HepG2 (cell line): ENCODE measurements at regions not wholly inside any gene's neighbourhood (a gene's known extent, or its start where the extent isn't known, plus 50 kb on each side); places are given as distances from the start of the nearest gene placed in this dataset.
A peak's percentile ranks its signal among the peaks of the same experiment; 100 is the strongest.

Experiments used
- AHR ChIP-seq: IDR thresholded peaks from 2 replicates; pipeline ENCODE4 v1.6.1; 2018; ENCODE audit warnings: missing genetic modification reagents, missing compliant biosample characterization
- ATF7-NPFF ChIP-seq: sonication (generic); formaldehyde crosslinking; IDR thresholded peaks from 2 replicates; pipeline ENCODE4 v1.8.1; 2023; ENCODE audit warnings: mild to moderate bottlenecking, low read depth, missing genetic modification reagents, moderate library complexity
- BORCS8-MEF2B ChIP-seq: sonication (generic); formaldehyde crosslinking; IDR thresholded peaks from 2 replicates; pipeline ENCODE4 v1.8.0; 2022; ENCODE audit warnings: mild to moderate bottlenecking, missing genetic modification reagents
- GATAD2A ChIP-seq: IDR thresholded peaks from 2 replicates; pipeline ENCODE4 v1.6.1; 2016
- HNRNPLL ChIP-seq: fragments of 200-400 bp; formaldehyde crosslinking; IDR thresholded peaks from 2 replicates; pipeline ENCODE4 v1.6.1; 2017; ENCODE audit warnings: mild to moderate bottlenecking, low read depth, low read length; ENCODE audit not compliant: poor library complexity, severe bottlenecking
- HOXA9 ChIP-seq: sonication (generic); formaldehyde crosslinking; IDR thresholded peaks from 2 replicates; pipeline ENCODE4 v1.8.1; 2022; ENCODE audit warnings: missing genetic modification reagents, mild to moderate bottlenecking, moderate library complexity, borderline replicate concordance
- IRF1 ChIP-seq: sonication (generic); formaldehyde crosslinking; IDR thresholded peaks from 2 replicates; pipeline ENCODE4 v1.4.0; 2020; ENCODE audit warnings: low read depth, mild to moderate bottlenecking, missing genetic modification reagents
- KIAA2018 ChIP-seq: sonication (generic); formaldehyde crosslinking; IDR thresholded peaks from 2 replicates; pipeline ENCODE4 v1.5.0; 2020; ENCODE audit warnings: mild to moderate bottlenecking, missing genetic modification reagents, borderline replicate concordance
- KLF13 ChIP-seq: sonication (generic); formaldehyde crosslinking; IDR thresholded peaks from 2 replicates; pipeline ENCODE4 v1.4.0; 2020; ENCODE audit warnings: mild to moderate bottlenecking, missing genetic modification reagents
- MIXL1 ChIP-seq: IDR thresholded peaks from 2 replicates; pipeline ENCODE4 v1.6.1; 2016
- NR2F6 ChIP-seq, 2 experiments: IDR thresholded peaks; 2 replicates each; pipeline ENCODE4 v1.6.1; 2016; ENCODE audit warnings: antibody characterized with exemption in 1 of 2, mild to moderate bottlenecking in 1 of 2
- SOX5 ChIP-seq: IDR thresholded peaks from 2 replicates; pipeline ENCODE4 v1.6.1; 2016; ENCODE audit warnings: borderline replicate concordance
- ZBTB7B ChIP-seq: sonication (generic); formaldehyde crosslinking; IDR thresholded peaks from 2 replicates; pipeline ENCODE4 v1.4.0; 2020; ENCODE audit warnings: missing genetic modification reagents
- ZNF12 ChIP-seq: sonication (generic); formaldehyde crosslinking; IDR thresholded peaks from 2 replicates; pipeline ENCODE4 v1.5.0; 2020; ENCODE audit warnings: missing genetic modification reagents
- ZNF333 ChIP-seq: sonication (generic); formaldehyde crosslinking; IDR thresholded peaks from 2 replicates; pipeline ENCODE4 v1.4.0; 2020; ENCODE audit warnings: mild to moderate bottlenecking, missing genetic modification reagents, borderline replicate concordance
- ZNF574 ChIP-seq: sonication (generic); formaldehyde crosslinking; IDR thresholded peaks from 2 replicates; pipeline ENCODE4 v1.4.0; 2020; ENCODE audit warnings: missing genetic modification reagents
- ZNF577 ChIP-seq: sonication (generic); formaldehyde crosslinking; IDR thresholded peaks from 2 replicates; pipeline ENCODE4 v1.4.0; 2020; ENCODE audit warnings: mild to moderate bottlenecking, low read depth, missing genetic modification reagents, borderline replicate concordance
- ZNF746 ChIP-seq: sonication (generic); formaldehyde crosslinking; IDR thresholded peaks from 2 replicates; pipeline ENCODE4 v1.8.0; 2022; ENCODE audit warnings: mild to moderate bottlenecking, missing genetic modification reagents
- TF ChIP-seq, protein P1 (sequence below): fragments of 450-650 bp; IDR thresholded peaks from 2 replicates; pipeline ENCODE4 v1.6.1; 2017

DNA sequence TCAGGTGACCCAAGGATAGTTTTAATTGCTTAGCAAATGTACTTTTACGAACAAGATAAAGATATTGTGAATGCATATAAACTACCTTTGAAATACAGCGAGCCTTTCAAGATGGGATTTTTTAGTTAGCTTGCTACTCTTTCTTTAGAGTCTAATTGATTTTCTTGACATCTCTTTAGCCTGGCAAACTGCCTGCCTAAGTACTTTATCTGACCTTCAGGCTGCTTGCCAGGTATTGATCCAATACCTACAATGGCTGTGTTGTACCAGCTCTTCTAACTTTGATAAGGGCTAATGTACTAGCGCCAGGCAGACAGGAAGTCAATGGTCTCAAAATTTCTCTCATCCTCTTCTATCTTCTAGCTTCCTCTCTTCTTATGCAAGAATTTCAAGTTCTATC, 414.4 kb upstream of the ACVR2A start (continued):
- no peak for TF ChIP-seq KIAA2018
- TF ChIP-seq IRF1 (CRISPR knock-in tag), result no peak
- TF ChIP-seq SOX5 (CRISPR knock-in tag), result no peak
- no peak for TF ChIP-seq HOXA9
- TF ChIP-seq, protein P1, sequence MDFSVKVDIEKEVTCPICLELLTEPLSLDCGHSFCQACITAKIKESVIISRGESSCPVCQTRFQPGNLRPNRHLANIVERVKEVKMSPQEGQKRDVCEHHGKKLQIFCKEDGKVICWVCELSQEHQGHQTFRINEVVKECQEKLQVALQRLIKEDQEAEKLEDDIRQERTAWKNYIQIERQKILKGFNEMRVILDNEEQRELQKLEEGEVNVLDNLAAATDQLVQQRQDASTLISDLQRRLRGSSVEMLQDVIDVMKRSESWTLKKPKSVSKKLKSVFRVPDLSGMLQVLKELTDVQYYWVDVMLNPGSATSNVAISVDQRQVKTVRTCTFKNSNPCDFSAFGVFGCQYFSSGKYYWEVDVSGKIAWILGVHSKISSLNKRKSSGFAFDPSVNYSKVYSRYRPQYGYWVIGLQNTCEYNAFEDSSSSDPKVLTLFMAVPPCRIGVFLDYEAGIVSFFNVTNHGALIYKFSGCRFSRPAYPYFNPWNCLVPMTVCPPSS, result no peak
- TF ChIP-seq KLF13 (CRISPR knock-in tag), result no peak
- TF ChIP-seq ZNF577, result no peak
- TF ChIP-seq HNRNPLL, result no peak
- TF ChIP-seq MIXL1 (CRISPR knock-in tag), result peak; percentile 48; the same call in 1 of the 2 replicates
- TF ChIP-seq ZNF333 (CRISPR knock-in tag), result no peak
- peak; percentile 40; the same call in 1 of the 2 replicates for TF ChIP-seq ZNF12 (CRISPR knock-in tag)
- no peak for TF ChIP-seq ZBTB7B (CRISPR knock-in tag)
- peak; percentile 19; the same call in 1 of the 2 replicates for TF ChIP-seq NR2F6 (IDR thresholded peaks at IDR 0.05)
- TF ChIP-seq NR2F6 (CRISPR knock-in tag; IDR thresholded peaks at IDR 0.05), result 0 out of 2 replicates have a peak, but pooled peaks have one; percentile 10
- peak; percentile 83 for TF ChIP-seq GATAD2A (CRISPR knock-in tag)
- no peak for TF ChIP-seq AHR (CRISPR knock-in tag)
- TF ChIP-seq ZNF574 (CRISPR knock-in tag), result no peak
- TF ChIP-seq BORCS8-MEF2B (CRISPR knock-in tag), result no peak
- TF ChIP-seq ZNF746 (CRISPR knock-in tag), result no peak
- TF ChIP-seq ATF7-NPFF, result no peak
